ENCODE measurements at regions not wholly inside any gene's neighbourhood (a gene's known extent, or its start where the extent isn't known, plus 50 kb on each side); places are given as distances from the start of the nearest gene placed in this dataset.
"Not testable (repeated sequence)": the region's sequence is repeated elsewhere in the genome, so short reads cannot be mapped to it uniquely, and the experiment has no call there.

- no peak for TF ChIP-seq EZH2phosphoT487 (IDR thresholded peaks at IDR 0.05; ENCODE audit: low read depth)
- no peak for TF ChIP-seq CTCF (IDR thresholded peaks at IDR 0.05; ENCODE audit: low read depth, low read length)
- H3K4me1 ChIP-seq (ENCODE audit: low read length), result no peaks in the 10 kb centered on the region
- no peaks in the 10 kb centered on the region for H3K27me3 ChIP-seq (ENCODE audit: low read depth, low read length)
These were observed 795.4 kb downstream of the SLC6A15 start for GRCh38 chr12:84117190-84117589.

GRCh38 chr12:84113666-84114065, 798.9 kb downstream of the SLC6A15 start:
- H3K4me3 ChIP-seq (ENCODE audit: low read length), result no peak overlapping the region
- H3K9ac ChIP-seq (ENCODE audit: low read length), result no peak overlapping the region
- no peaks in the 10 kb centered on the region for H3K4me1 ChIP-seq (ENCODE audit: low read length)
- H3K79me2 ChIP-seq (ENCODE audit: low read length), result no peaks in the 10 kb centered on the region
- H2AFZ ChIP-seq (ENCODE audit: low read depth, low read length), result no peak overlapping the region
- TF ChIP-seq EZH2phosphoT487 (IDR thresholded peaks at IDR 0.05; ENCODE audit: low read depth) (no peak), CTCF (IDR thresholded peaks at IDR 0.05; ENCODE audit: low read depth, low read length) (no peak)
- H3K4me2 ChIP-seq (ENCODE audit: low read length), result no peak overlapping the region
- no peaks in the 10 kb centered on the region for H4K20me1 ChIP-seq (ENCODE audit: insufficient read depth, low read length)
- H3K27me3 ChIP-seq (ENCODE audit: low read depth, low read length), result no peaks in the 10 kb centered on the region
- no peaks in the 10 kb centered on the region for H3K9me3 ChIP-seq (ENCODE audit: insufficient read depth, low read length)
- no peak overlapping the region for H3K27ac ChIP-seq (ENCODE audit: low read length)
- no peaks in the 10 kb centered on the region for H3K36me3 ChIP-seq (replicated peaks; ENCODE audit: low read depth, low read length)

More at GRCh38 chr12:84117190-84117589, 795.4 kb downstream of the SLC6A15 start:
- no peak overlapping the region for H3K4me3 ChIP-seq (ENCODE audit: low read length)
- H3K79me2 ChIP-seq (ENCODE audit: low read length), result no peaks in the 10 kb centered on the region
- H3K27ac ChIP-seq (ENCODE audit: low read length), result no peak overlapping the region
- H4K20me1 ChIP-seq (ENCODE audit: insufficient read depth, low read length), result no peaks in the 10 kb centered on the region
- H3K9me3 ChIP-seq (ENCODE audit: insufficient read depth, low read length), result no peaks in the 10 kb centered on the region
- H2AFZ ChIP-seq (ENCODE audit: low read depth, low read length), result no peak overlapping the region
- no peak overlapping the region for H3K9ac ChIP-seq (ENCODE audit: low read length)
- H3K36me3 ChIP-seq (replicated peaks; ENCODE audit: low read depth, low read length), result no peaks in the 10 kb centered on the region
- no peak overlapping the region for H3K4me2 ChIP-seq (ENCODE audit: low read length)

- H3K27ac ChIP-seq (ENCODE audit: low read length); H3K27me3 ChIP-seq (ENCODE audit: low read depth, low read length); H4K20me1 ChIP-seq (ENCODE audit: insufficient read depth, low read length); H3K9ac ChIP-seq (ENCODE audit: low read length); H3K4me1 ChIP-seq (ENCODE audit: low read length); H3K9me3 ChIP-seq (ENCODE audit: insufficient read depth, low read length); H3K4me2 ChIP-seq (ENCODE audit: low read length); H3K79me2 ChIP-seq (ENCODE audit: low read length); H3K36me3 ChIP-seq (replicated peaks; ENCODE audit: low read depth, low read length); H2AFZ ChIP-seq (ENCODE audit: low read depth, low read length); H3K4me3 ChIP-seq (ENCODE audit: low read length): not testable (repeated sequence)
These were observed 808.7 kb downstream of the SLC6A15 start for GRCh38 chr12:84103886-84104285.

GRCh38 chr12:84101963-84102362, 810.6 kb downstream of the SLC6A15 start:
- H3K4me3 ChIP-seq (ENCODE audit: low read length); H3K27ac ChIP-seq (ENCODE audit: low read length); H3K4me2 ChIP-seq (ENCODE audit: low read length); H3K9me3 ChIP-seq (ENCODE audit: insufficient read depth, low read length); H3K36me3 ChIP-seq (replicated peaks; ENCODE audit: low read depth, low read length); H3K4me1 ChIP-seq (ENCODE audit: low read length); H2AFZ ChIP-seq (ENCODE audit: low read depth, low read length); H3K79me2 ChIP-seq (ENCODE audit: low read length); H3K9ac ChIP-seq (ENCODE audit: low read length); H3K27me3 ChIP-seq (ENCODE audit: low read depth, low read length); H4K20me1 ChIP-seq (ENCODE audit: insufficient read depth, low read length): not testable (repeated sequence)

- not testable (repeated sequence) for H2AFZ ChIP-seq (ENCODE audit: low read depth, low read length); H3K4me3 ChIP-seq (ENCODE audit: low read length); H3K36me3 ChIP-seq (replicated peaks; ENCODE audit: low read depth, low read length); H3K4me2 ChIP-seq (ENCODE audit: low read length); H3K9me3 ChIP-seq (ENCODE audit: insufficient read depth, low read length); H3K9ac ChIP-seq (ENCODE audit: low read length); H4K20me1 ChIP-seq (ENCODE audit: insufficient read depth, low read length); H3K27me3 ChIP-seq (ENCODE audit: low read depth, low read length); H3K27ac ChIP-seq (ENCODE audit: low read length); H3K79me2 ChIP-seq (ENCODE audit: low read length); H3K4me1 ChIP-seq (ENCODE audit: low read length)
These were observed 813.0 kb downstream of the SLC6A15 start for GRCh38 chr12:84099591-84099990.

- no peaks in the 10 kb centered on the region for H3K9me3 ChIP-seq (ENCODE audit: insufficient read depth, low read length)
- H3K4me3 ChIP-seq (ENCODE audit: low read length), result no peak overlapping the region
- no peaks in the 10 kb centered on the region for H3K36me3 ChIP-seq (replicated peaks; ENCODE audit: low read depth, low read length)
- H3K79me2 ChIP-seq (ENCODE audit: low read length), result no peaks in the 10 kb centered on the region
- TF ChIP-seq CTCF (IDR thresholded peaks at IDR 0.05; ENCODE audit: low read depth, low read length) (no peak), EZH2phosphoT487 (IDR thresholded peaks at IDR 0.05; ENCODE audit: low read depth) (no peak)
- no peaks in the 10 kb centered on the region for H3K27me3 ChIP-seq (ENCODE audit: low read depth, low read length)
- H3K4me1 ChIP-seq (ENCODE audit: low read length), result no peaks in the 10 kb centered on the region
- no peak overlapping the region for H3K9ac ChIP-seq (ENCODE audit: low read length)
- no peak overlapping the region for H2AFZ ChIP-seq (ENCODE audit: low read depth, low read length)
- no peak overlapping the region for H3K27ac ChIP-seq (ENCODE audit: low read length)
- H3K4me2 ChIP-seq (ENCODE audit: low read length), result no peak overlapping the region
- no peaks in the 10 kb centered on the region for H4K20me1 ChIP-seq (ENCODE audit: insufficient read depth, low read length)
These were observed 820.9 kb downstream of the SLC6A15 start for GRCh38 chr12:84091651-84092050.
